ENCODE measurements at regions not wholly inside any gene's neighbourhood (a gene's known extent, or its start where the extent isn't known, plus 50 kb on each side); places are given as distances from the start of the nearest gene placed in this dataset.
"Not testable (repeated sequence)": the region's sequence is repeated elsewhere in the genome, so short reads cannot be mapped to it uniquely, and the experiment has no call there.

- DNase-seq = peak in 1 of 2 donors; percentile 12
These were observed 274.8 kb downstream of the BCL2L11 start for GRCh38 chr2:111395350-111396128.

DNA sequence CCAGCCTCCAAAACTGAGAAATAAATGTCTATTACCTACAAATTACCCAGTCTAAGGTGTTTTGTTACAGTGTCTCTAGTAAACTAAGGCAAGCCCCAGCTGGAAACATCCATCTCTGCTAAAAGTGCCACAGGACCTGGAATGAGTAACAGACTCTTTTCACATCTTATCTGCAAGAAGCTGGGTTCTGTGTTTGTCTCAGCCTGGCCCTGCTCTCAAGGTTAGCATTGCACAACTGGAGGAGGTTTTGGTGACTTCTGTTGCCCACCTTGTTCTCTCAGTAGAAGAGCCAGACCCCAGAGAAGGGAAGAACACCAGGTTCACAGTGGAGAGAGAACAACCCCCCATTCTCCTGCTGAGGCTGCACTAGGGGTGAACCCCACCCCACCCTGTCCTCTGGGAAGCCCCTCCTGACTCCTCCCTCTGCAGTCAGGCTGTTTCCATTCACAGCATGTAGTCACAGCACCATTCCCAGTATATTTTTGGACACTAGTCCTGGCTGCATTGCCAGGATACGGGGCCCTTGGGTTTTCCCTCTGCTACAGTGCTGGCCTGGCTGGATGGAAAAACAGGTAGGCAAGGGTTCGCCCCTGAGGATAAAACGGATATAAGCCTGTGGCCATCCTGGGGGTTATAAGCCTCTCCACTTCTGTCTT, 280.0 kb downstream of the BCL2L11 start:
- not testable (repeated sequence) for DNase-seq

DNA sequence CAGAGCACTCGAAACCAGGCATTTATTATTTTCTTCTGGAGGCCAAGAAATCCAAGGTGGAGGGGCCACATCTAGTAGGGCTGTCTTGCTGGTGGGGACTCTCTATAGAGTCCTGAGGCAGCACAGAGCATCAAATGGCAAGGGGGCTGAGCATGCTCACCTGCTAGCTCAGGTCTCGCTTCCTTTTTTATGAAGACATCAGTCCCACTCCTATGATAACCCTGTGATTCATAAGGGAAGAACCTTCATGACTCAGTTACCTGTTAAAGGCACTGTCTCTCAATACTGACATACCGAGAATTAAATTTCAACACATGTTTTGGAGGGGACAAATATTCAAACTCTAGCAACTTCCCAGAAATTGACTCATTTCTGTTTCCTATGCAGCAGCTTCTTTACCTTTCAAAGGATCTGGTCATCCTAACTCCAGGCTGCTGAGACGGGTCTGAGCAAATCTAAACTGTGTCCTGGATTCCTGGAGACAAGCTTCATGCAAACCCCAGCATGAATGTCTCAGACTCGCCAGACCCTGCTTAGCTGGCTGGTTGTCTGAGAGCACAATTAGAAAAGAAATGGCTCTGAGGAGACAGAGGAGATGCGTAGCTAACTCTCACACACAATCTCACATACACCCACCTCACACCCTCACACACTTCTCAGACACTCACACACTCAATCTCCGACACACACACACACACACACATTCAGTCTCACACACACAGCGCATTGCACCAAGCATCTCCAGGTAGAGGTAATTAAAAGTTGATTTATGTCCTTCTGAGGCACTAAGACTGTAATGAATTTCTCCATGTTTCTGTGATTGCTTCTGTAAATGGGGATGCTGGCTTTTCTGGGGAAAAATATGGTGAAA, 280.8 kb downstream of the BCL2L11 start:
- not testable (repeated sequence) for DNase-seq

DNA sequence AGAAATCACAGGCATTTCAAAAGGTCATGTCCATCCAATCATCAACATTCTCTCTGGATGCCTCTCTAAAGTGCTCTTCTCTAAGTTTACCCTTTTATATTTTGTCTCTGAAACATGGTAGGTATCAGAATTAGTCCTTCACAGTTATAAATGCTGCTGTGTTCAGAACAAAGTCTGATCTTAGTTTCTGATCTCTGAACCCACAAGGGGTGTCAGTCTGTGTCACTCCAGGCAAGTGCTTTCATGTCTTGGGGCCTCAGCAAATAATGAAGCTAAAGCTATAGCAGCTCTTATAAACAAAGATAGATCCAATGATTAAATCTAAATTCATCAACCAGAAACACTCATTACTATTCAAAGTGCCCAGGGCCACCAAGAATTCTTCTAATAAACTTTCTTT, 281.7 kb downstream of the BCL2L11 start:
- not testable (repeated sequence) for DNase-seq

DNA sequence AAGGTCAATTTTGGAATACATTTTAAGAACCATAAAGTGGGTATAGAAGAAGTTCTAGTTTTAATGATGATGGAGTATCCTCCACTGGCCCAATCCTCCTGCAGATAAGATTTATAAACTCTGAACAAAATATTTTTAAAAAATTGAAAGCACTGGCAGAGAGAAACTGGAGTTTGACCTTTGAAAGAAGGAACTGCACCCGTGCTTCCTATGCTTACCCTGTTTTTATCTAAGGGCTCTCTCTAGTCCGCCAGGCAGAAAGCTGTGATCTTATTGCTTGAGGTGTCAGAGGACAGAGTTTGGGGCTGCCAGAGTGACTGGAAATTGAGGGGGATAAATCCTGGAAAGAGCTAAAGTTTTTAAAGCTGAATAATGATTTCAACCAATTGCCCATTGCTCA, 282.6 kb downstream of the BCL2L11 start:
- not testable (repeated sequence) for DNase-seq

DNA sequence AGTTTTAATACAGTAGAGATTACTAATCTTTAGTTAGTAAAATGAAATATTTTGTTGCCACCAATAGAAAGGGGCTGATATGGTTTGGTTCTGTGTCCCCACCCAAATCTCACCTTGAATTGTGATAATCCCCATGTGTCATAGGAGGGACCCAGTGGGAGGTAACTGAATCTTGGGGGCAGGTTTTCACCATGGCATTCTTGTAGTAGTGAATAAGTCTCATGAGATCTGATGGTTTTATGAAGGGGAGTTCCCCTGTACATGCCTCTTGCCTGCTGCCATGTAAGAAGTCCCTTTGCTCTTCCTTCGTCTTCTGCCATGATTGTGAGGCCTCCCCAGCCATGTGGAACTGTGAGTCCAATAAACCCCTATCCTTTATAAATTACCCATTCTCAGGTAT, 285.9 kb downstream of the BCL2L11 start:
- not testable (repeated sequence) for DNase-seq

DNA sequence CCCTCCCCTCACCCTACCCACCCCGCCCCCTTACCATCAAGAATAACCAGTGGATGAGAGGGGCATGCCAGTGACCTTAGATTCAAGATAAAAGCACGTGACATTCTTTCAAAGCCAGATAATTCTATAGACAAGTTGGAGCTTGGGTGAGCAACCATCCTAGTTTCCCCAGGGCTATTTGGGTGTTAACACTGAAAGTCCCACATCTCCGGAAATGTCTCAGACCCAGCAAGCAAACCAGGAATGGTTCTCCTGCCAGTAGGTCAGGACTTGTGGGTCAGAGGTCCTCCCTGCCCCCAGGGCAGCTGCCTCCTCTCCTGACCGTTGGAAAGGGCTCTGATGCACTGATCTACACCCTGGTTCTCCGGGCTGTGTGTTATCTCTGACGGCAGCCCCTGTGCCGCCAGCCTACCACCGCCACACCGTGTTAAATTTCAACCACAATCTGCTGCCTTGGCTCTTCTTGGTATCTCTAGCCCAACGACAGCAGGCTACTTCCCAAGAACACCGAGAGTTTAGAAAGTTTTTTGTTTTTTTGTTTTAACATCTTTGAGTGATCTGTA, 287.0 kb downstream of the BCL2L11 start:
- not testable (repeated sequence) for DNase-seq

- DNase-seq = not testable (repeated sequence)
These were observed 290.2 kb downstream of the BCL2L11 start for GRCh38 chr2:111410868-111411406.

- not testable (repeated sequence) for DNase-seq
These were observed 291.4 kb downstream of the BCL2L11 start for GRCh38 chr2:111411867-111412681.

DNA sequence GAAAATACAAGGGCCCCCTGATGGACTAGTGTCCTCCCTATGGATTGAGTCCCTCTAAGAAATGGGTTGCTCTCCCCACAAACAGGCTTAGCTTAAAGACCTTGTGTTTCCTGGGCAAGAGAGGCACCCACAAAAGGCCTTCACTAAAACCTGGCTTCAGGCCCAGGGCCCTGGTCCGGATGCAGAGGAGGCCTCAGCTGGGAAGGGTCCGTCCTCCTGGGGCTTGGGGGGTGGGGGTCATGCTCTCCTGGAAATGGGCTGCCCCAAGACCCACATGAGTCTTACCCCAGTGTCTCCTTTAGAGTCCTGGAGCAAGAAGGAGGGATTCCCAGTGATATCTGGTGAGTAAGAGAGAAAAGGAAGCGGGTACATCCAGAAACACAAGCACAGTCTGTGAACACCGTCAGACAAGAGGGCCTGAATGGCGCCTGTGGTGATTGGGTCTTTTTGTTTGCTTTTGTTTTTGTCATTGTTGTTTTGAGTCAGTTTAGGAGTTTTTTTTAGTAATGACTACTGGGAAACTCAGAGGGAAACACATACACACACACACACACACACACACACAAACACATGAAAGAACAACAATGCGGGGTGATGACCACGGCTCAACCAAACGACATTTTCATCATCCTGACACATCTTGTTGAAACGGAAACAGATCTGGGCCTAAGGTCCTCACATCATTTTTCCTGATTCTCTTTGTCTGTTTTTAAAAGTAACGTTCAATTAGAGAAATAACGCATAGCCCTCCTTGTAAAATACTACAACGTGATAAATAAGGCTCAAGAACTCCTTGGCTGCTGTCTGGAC, 292.3 kb downstream of the BCL2L11 start:
- not testable (repeated sequence) for DNase-seq

GRCh38 chr2:111413950-111414349, 293.2 kb downstream of the BCL2L11 start:
- DNase-seq = peak in 1 of 2 donors; percentile 10

DNA sequence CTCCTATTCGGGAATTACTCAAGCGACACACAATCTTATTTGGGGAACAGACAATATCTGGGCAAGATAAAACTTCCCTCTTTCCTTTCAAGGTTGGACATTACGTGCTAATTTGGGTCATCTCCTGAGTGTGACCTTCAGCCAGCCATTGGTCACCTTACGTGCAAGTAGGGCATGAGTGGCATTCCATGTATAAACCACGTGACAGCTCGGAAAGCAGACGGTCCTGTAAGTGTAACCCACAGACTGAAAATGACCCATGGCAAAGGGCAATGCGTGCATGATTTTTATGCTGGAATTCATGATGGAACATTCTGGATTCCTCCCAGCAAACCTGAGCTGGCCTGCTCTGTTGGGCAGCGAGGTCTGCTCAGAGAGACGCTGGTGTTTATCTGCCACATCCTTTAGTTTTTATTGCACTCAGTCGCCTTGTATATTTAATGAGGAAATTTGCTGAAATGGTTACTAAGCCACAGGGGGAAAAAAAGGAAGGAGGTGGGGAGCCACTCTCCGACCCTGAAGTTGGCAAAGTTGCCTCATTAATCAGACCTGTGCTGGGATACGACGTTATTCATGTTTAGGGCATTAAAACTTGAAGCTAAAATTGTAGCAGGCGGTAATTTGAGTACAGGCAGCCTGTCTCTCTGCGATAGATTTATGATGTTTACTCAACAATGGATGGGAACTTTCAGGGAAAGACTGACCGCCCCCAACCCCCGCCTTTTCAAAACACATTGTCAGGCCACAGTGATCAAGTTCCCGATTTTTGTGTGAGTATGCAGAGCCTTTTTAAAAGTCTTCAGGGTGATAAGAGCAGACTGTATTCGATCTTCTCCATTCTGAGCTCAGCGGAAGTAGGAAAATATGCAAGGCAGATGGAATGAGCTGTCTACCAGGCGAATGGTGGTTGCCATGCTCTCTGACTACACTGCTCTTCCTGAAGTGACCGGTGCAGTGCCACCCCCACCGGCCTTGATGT, 295.3 kb downstream of the BCL2L11 start:
- not testable (repeated sequence) for DNase-seq

- DNase-seq = not testable (repeated sequence)
These were observed 296.3 kb downstream of the BCL2L11 start for GRCh38 chr2:111417026-111417425.

DNA sequence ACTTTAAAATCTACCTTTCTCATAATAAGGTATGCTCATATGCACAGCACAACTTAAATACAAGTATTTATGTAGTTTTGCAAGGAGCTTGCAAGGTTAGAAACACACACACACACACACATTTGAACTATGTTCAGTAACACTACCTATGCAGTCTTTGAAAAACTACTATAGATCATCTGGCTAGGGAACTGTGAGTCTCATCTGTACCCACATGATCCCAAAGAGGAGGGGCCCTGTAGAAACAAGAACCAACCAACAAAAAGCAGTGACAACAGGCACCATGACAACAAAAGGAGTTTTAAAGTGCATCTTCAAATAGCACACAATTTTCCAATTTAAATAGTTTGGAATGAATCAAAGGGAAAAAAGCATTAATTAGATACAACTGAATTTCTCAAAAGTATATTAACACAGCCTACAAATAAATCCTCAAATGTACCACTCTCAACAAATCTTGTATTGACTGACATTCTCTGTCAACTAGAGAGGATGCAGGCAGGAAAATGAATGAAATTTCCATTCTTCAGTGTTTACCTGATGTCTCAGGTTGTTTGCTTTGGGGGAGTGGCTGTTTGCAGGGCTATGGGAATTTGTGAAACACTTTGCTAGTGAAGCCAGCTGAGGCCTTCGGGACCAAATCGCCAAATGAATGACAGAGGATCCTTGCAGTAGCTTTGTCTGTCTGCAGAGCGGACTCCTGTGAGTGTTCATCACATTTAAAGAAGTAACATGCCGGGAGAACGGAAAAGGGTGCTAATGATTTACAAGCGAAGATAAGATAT, 297.6 kb downstream of the BCL2L11 start:
- not testable (repeated sequence) for DNase-seq

- not testable (repeated sequence) for DNase-seq
These were observed 299.4 kb downstream of the BCL2L11 start for GRCh38 chr2:111420074-111420473.

GRCh38 chr2:111420835-111421234, 300.1 kb downstream of the BCL2L11 start:
- DNase-seq = not testable (repeated sequence)

DNA sequence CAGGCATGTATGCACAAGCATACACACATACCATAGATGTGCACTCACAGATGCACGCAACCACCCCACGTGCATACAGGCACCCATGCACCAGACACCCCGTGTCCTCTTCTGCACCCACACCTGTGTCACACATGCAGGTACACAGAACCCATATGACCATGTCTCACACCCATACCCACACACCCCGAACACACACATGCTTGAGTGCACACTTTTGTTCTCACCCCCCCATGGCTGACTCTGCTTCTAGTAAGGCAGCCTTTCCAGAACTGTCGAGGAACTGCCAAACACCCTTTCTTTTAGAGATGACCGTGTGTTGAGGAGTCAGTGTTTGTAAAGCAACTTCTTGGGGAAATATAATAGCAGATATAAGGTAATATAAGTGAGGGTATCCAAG, 301.2 kb downstream of the BCL2L11 start:
- DNase-seq = not testable (repeated sequence)

DNA sequence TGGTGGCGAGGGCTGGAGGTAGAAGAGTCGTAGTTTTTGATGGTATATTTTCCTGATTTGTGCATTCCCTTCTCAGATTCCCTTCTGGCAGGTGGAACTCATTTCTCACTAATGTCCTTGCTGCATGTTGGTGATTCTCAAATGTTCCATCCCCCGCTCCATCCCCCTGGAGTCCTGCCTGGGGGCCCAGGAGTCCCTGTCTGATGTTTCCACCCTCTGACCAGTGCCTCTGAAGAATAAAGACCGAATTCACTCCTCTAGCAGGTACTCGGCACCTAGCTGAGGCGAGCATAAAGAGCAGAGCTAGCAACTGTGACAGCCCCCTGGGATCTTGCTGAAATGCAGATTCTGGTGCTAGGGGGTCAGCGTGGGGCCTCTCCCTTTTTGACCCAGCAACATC, 301.8 kb downstream of the BCL2L11 start:
- not testable (repeated sequence) for DNase-seq
